Stomach smooth muscle (tissue), 2 donors: ENCODE measurements at regions not wholly inside any gene's neighbourhood (a gene's known extent, or its start where the extent isn't known, plus 50 kb on each side); places are given as distances from the start of the nearest gene placed in this dataset.
"Not testable (repeated sequence)": the region's sequence is repeated elsewhere in the genome, so short reads cannot be mapped to it uniquely, and the experiment has no call there.

ENCODE experiments used
- H3K27ac ChIP-seq: one replicate; pipeline ENCODE4 v1.7.0; 2013; ENCODE audit warnings: mild to moderate bottlenecking, low read length, inconsistent platforms
- H3K27me3 ChIP-seq, 2 donors: one replicate each; pipeline ENCODE4 v1.7.0; 2013; ENCODE audit warnings: low read length in 2 of 2; ENCODE audit not compliant: insufficient read depth in 2 of 2, control insufficient read depth in 1 of 2
- H3K36me3 ChIP-seq, 2 donors: one replicate each; pipeline ENCODE4 v1.7.0; 2013; ENCODE audit warnings: low read length in 2 of 2; ENCODE audit not compliant: control insufficient read depth in 2 of 2, insufficient read depth in 2 of 2
- H3K4me1 ChIP-seq: one replicate; pipeline ENCODE4 v1.7.0; 2013; ENCODE audit warnings: low read length; ENCODE audit not compliant: control insufficient read depth, insufficient read depth
- H3K4me3 ChIP-seq, 2 donors: one replicate each; pipeline ENCODE4 v1.7.0; 2013; ENCODE audit warnings: low read length in 2 of 2
- H3K9ac ChIP-seq, 2 donors: one replicate each; pipeline ENCODE4 v1.7.0; 2013; ENCODE audit warnings: low read length in 2 of 2, mild to moderate bottlenecking in 1 of 2
- H3K9me3 ChIP-seq, 2 donors: one replicate each; pipeline ENCODE4 v1.7.0; 2013; ENCODE audit warnings: low read length in 2 of 2; ENCODE audit not compliant: control insufficient read depth in 2 of 2
- donor health status: healthy.
- donor health status: Pancreatic carcinoma.

DNA sequence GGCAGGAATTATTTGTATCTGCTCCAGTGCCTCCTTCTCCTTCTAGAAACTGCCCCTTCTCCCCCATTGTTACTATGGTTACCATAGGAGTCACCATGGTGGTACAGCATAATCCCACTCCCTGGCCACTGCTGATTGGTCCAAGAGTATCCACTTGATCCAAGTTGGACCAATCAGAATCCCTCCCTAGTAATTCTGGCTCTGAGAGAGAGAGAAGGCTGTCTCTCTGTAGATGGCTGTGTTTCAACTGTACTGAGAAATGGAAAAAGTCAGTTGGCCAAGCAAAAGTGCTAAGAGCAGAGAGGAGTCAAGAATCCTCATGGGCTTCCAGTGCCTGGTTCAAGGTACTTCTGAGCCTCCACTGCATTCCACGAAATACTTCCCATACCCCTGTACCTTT is 120.6 kb upstream of the SPATA12 start:
- H3K27ac ChIP-seq, result no peak overlapping the region
- H3K4me3 ChIP-seq, result no peak overlapping the region
- no peaks in the 10 kb centered on the region for H3K9me3 ChIP-seq
- no peaks in the 10 kb centered on the region for H3K4me1 ChIP-seq
- H3K9ac ChIP-seq, result no peak overlapping the region
- no peaks in the 10 kb centered on the region for H3K36me3 ChIP-seq
- H3K27me3 ChIP-seq, result no peaks in the 10 kb centered on the region

DNA sequence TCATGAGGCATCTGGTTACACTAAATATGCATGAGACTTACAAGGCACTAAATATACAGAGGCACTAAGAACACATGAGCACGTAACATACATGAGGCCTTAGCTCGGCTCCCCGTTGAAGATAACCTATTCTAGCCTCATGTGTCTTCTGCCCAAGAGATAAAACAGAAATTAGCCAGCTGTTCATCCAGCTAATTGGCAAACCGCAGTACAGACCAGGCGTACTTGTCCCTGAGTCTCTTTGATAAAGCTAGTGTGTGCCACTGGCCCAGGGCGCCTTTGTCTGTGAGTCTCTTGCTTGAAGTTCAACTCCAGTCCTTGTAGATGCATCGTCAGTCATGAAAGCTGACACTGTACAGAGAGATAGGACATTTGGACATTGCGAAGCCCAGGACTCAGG is 121.9 kb upstream of the SPATA12 start:
- Histone ChIP-seq H3K9me3 (no peaks in the 10 kb centered on the region), H3K36me3 (no peaks in the 10 kb centered on the region), H3K27ac (no peak overlapping the region), H3K4me3 (no peak overlapping the region), H3K27me3 (no peaks in the 10 kb centered on the region), H3K4me1 (no peaks in the 10 kb centered on the region), H3K9ac (no peak overlapping the region)

DNA sequence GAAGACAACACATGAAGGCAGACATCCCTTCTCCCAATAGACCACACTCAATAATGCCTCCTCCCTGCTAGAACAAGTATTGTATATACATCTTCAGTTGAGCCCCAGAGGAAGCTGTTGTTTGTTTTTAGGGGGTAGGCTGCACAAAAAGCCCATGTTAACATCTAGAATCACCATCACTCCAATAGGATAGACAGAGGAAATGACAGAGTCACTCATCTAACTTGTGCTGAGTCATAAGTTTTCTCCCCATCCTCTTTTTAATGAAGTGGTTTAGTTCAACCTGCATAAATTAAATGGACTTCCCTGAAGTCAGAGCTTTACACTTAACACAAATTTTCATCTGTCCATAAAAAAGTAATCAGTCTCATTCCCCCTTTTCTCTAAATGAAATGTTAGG is 122.9 kb upstream of the SPATA12 start:
- Histone ChIP-seq H3K9me3 (no peaks in the 10 kb centered on the region), H3K27me3 (no peaks in the 10 kb centered on the region), H3K9ac (no peak overlapping the region), H3K36me3 (no peaks in the 10 kb centered on the region), H3K4me1 (no peaks in the 10 kb centered on the region), H3K4me3 (no peak overlapping the region), H3K27ac (no peak overlapping the region)

DNA sequence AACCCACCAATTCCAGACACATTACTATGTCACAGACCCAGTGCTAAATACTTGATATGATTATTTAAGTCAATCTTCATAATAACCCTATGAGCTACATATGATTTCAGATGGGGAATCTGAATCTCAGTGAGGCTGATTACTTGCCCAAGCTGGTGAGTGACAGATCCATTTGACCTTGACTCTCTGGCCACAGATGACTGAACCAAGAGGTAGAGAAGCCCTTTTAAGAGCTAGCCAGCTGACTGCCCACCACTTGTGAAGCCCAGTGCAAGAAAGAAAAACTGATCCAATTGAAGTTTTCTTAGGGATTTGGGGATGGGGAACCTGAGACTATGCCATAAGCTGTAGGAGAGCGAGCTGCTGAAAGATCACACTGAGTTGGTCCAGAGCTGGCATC is 124.7 kb upstream of the SPATA12 start:
- H3K27me3 ChIP-seq, result no peaks in the 10 kb centered on the region
- H3K9me3 ChIP-seq, result no peaks in the 10 kb centered on the region
- no peaks in the 10 kb centered on the region for H3K4me1 ChIP-seq
- no peak overlapping the region for H3K27ac ChIP-seq
- no peak overlapping the region for H3K4me3 ChIP-seq
- no peaks in the 10 kb centered on the region for H3K36me3 ChIP-seq
- H3K9ac ChIP-seq, result no peak overlapping the region

DNA sequence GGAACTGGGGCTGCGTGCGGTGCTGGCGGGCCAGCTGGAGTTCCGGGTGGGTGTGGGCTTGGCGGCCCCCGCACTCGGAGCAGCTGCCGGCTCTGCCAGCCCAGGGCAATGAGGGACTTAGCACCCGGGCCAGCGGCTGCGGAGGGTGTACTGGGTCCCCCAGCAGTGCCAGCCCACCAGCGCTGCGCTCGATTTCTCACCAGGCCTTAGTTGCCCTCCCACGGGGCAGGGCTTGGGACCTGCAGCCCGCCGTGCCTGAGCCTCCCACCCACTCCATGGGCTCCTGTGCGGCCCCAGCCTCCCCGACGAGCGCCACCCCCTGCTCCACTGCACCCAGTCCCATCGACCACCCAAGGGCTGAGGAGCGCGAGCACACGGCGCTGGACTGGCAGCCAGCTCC is 126.0 kb upstream of the SPATA12 start:
- H3K9me3 ChIP-seq, H3K9ac ChIP-seq: not testable (repeated sequence)

DNA sequence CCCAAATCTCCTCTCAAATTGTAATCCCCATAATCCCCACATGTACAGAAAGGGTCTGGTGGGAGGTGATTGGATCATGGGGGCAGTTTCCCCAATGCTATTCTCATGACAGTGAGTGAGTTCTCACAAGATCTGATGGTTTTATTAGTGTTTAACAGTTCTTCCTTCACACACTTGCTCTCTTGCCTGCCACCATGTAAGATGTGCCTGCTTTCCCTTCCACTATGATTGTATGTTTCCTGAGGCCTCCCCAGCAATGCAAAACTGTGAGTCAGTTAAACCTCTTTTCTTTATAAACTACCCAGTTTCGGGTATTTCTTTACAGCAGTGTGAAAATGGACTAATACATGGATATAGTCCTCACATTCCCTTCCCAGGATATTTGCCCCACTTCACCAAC is 126.7 kb upstream of the SPATA12 start:
- no peak overlapping the region for H3K9ac ChIP-seq
- no peaks in the 10 kb centered on the region for H3K27me3 ChIP-seq
- H3K27ac ChIP-seq, result no peak overlapping the region
- no peak overlapping the region for H3K4me3 ChIP-seq
- H3K36me3 ChIP-seq, result no peaks in the 10 kb centered on the region
- H3K9me3 ChIP-seq, result no peaks in the 10 kb centered on the region
- H3K4me1 ChIP-seq, result no peaks in the 10 kb centered on the region

More for the DNA sequence above, 126.0 kb upstream of the SPATA12 start:
- H3K4me1 ChIP-seq, H3K4me3 ChIP-seq, H3K27me3 ChIP-seq, H3K27ac ChIP-seq, H3K36me3 ChIP-seq: not testable (repeated sequence)

DNA sequence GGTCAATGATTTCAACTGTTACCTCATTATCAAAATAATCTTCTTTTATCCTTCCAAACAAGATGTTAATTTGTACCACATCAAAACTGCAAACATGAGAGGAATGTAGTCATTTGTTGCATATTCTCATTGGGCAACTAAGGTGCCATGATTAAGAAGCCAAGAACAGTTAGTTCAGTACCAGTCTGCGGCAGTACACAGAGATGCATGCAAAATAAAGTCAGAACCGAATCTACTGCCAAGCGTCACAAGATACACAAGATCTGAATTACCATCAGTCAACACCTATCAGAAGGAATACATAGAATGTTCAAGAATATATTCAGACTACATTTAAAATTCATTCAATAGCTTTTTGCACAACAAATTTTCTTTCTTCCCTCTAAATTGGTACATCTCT is 127.6 kb upstream of the SPATA12 start:
- Histone ChIP-seq H3K27me3 (no peaks in the 10 kb centered on the region), H3K36me3 (no peaks in the 10 kb centered on the region), H3K4me3 (no peak overlapping the region), H3K4me1 (peaks cover 9% of the 10 kb centered on the region), H3K9me3 (no peaks in the 10 kb centered on the region), H3K9ac (no peak overlapping the region), H3K27ac (no peak overlapping the region)

DNA sequence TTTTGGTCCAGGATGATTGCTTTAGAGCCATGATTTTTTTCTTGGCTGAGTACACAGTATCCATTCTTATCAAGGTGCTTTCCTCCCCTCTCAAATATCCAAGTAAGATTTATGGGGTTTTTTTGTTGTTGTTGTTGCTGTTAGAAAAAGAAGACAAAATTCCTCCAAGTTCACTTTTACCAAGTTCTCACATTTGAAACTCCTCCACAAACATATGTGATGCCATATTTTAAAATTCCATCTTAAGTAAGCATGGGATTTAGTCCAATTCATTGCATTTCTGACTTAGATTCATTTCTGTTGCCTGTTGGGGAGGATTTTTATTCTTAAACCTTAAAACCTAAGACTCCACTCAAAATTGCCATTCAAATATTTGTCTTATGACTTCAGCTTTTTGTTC is 128.6 kb upstream of the SPATA12 start:
- Histone ChIP-seq H3K36me3 (no peaks in the 10 kb centered on the region), H3K4me1 (peaks cover 10% of the 10 kb centered on the region), H3K9ac (no peak overlapping the region), H3K27me3 (no peaks in the 10 kb centered on the region), H3K9me3 (no peaks in the 10 kb centered on the region), H3K27ac (no peak overlapping the region), H3K4me3 (no peak overlapping the region)

DNA sequence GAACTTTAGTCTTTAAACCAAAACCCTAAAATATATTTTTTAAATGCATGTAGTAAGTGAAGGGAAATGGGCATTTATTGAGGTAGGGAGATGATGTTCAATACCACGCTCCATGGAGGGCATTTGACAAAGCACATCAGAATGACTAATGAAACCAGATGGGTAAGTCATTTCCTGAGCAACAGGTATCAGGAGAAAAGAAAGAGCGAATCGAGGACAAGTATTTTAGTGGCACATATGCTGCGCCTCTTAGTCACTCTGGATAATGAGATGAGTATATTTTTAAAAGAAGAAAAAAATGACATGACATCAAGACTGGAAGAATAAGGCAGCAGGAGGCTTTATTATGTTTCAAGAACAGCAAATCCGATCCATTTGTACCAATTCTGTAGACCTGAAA is 129.0 kb upstream of the ARHGEF3 start:
- H3K9me3 ChIP-seq, result no peaks in the 10 kb centered on the region
- no peaks in the 10 kb centered on the region for H3K27me3 ChIP-seq
- no peaks in the 10 kb centered on the region for H3K36me3 ChIP-seq
- no peak overlapping the region for H3K4me3 ChIP-seq
- H3K27ac ChIP-seq, result no peak overlapping the region
- peaks cover 16% of the 10 kb centered on the region for H3K4me1 ChIP-seq
- no peak overlapping the region for H3K9ac ChIP-seq

DNA sequence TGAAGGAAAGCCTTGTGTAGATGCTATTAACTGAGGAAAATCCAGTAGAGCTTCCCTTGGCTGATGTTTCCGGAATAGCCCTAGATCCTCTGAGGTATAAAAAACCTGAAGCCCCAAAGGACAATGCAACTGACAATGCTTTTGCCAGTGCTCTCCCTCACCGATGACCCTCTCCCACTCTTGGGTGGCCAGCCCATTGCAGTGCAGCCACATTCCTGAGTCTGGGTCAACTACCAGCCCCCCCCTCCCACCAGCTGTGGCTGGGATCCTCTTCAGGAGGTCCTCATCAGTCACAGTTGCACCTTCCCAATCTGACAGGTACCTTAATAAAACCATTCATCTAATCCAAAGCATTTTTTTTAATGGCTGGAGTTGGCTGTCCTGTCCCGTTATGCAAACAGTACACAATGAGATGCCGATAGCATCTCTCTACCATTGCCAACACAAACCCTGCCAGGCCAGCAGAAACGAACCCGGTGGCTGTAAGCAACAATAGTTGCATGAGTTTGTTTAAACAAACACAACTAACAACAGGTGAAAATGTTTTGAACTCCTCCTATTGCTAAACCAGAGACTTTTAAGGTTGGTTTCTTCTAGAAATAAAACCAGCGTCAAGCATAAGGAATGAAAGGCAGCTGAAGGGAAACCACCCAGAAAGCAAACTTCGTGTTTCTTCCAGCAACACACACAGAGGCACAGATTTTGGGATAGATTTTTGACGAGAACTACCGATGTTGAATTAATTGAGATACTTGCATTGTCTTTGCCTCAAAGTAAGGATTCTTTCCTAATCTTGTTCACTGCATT is 128.3 kb upstream of the ARHGEF3 start:
- no peaks in the 10 kb centered on the region for H3K36me3 ChIP-seq
- H3K9me3 ChIP-seq, result no peaks in the 10 kb centered on the region
- H3K27ac ChIP-seq, result no peak overlapping the region
- H3K27me3 ChIP-seq, result no peaks in the 10 kb centered on the region
- no peak overlapping the region for H3K9ac ChIP-seq
- H3K4me3 ChIP-seq, result no peak overlapping the region
- peaks cover 20% of the 10 kb centered on the region for H3K4me1 ChIP-seq

DNA sequence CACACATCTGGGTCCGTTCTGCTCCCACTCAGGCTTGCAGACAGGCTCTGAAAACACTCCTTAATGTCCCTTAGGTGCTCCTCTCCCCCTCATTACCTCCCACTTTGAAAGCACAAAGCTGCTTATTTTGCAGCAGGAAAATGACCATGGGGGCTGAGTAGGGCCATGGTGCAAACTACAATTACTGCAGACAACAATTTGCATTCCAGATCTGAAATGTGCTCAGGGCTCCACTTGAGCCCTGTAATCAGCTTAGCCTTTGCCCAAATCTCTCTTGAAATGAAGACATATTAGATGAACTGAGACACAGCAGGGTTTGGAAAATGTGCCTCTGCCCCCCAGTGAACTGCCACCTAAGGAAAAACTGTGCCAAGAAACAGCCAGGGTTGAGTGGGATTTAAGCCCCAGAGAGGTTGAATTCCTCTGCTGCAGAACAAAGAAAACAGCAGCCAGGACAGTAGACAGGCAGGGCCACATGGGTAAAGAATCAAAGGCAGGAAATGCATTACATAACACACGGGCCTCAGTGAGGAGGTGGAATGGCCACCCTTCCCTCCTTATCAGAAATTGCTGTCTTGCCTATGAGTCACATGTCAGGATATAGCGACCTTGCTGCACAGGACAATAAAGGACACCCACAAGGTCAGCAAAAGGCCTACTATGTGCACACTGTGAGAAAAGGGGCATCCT is 126.8 kb upstream of the ARHGEF3 start:
- no peak overlapping the region for H3K9ac ChIP-seq
- peaks cover 28% of the 10 kb centered on the region for H3K4me1 ChIP-seq
- H3K27ac ChIP-seq, result no peak overlapping the region
- no peaks in the 10 kb centered on the region for H3K36me3 ChIP-seq
- H3K9me3 ChIP-seq, result no peaks in the 10 kb centered on the region
- H3K27me3 ChIP-seq, result no peaks in the 10 kb centered on the region
- no peak overlapping the region for H3K4me3 ChIP-seq
